T-helper 2 cell (primary cell): ENCODE measurements at regions not wholly inside any gene's neighbourhood (a gene's known extent, or its start where the extent isn't known, plus 50 kb on each side); places are given as distances from the start of the nearest gene placed in this dataset.

Experiments used
- DNase-seq, 5 experiments: peaks; one replicate each; pipeline versions ENCODE4 v3.0.0 to v3.0.0-alpha.2; 2012 to 2022

DNA sequence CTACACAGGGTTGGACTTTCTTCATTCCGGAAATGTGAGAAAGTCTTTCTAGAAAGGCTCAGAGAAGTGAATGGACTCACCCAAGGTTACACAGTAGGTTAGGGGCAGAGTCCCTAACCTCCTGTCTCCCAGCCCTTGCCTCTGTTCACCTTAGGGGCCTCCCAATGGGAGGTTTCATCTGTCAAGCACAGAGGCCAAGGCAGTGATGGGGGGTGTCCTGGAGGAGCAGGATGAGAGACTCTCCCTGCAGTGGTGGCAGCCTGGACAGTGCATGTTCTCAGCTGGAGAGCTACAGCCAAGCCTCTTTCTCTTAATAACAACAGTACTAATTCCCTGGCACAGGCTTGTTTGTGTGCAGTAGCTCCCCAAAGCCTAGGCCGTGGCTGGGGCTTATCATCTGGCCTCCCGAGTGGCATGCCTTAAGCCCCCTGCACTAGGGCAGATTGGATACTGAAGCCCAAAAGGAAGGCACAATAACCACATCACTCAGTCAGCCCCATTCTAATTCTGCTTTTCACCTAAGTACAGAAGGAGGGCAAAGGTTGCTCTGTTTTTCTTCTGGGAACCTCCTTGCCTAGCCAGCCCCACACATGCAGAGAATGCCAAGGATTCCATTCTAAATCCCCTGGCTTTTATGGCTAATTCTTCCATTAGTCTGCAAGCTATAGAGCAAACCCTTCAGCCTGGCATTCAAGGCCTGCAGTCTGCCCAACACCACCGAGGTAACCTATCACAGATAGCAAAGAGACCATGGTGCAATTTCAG lies 50.2 kb upstream of the XPA start:
- no peak for DNase-seq

DNA sequence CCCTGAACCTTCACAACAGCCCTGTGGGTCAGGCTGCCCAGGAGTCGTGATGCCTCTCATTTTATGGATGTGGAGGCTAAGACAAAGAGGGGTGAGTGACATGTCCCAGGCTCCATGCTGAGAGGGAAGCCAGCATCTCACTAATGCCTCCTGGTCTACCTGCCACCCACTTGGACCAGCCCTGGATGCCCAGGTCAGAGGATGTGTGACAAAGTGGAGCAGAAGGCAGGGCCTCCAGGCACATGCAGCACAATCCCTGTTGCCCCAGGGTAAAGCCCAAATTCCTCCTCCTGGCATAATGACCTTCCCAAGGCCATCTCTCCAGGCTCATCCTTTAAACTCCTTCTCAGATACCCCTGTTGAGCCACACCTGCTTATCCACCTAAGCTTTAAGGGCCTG lies 51.4 kb upstream of the XPA start:
- no peak for DNase-seq

DNA sequence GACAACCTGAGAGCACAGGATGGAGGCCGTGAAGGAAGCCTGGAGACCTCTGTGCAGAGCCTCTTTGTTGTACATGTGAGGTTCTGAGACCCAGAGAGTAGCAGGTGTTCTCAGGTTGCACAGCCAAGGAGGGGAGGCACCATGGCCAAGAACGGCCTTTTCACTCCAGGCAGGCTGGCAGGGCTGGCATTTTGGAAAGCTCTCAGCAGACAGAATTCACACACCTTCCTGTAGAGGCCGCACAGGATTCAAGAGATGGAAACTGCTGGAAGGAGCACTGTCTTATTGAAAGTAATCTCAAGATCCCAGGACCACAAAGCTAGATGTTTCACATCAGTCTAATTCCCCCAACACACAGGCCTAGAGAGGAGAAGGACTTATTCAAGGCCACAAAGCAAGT lies 52.8 kb upstream of the XPA start:
- no peak for DNase-seq

DNA sequence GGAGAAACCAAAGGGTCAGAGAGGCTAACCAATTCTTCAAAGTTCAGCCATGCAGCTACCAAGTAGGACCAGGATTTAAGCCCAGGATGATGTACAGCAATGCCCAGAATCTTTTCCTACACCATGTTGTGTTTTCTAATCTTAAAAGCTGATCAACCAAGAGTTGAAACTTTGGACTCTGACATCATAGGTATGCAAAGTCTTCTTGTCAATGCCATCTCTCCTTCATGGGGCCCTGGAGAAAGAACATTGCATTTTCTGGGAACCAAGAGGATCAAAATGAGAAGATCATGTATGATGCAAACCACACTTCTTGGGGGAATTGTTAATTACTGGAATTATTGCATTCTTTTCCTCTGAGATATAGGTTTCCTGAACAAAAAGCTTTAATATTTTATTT lies 54.4 kb upstream of the XPA start:
- no peak for DNase-seq

DNA sequence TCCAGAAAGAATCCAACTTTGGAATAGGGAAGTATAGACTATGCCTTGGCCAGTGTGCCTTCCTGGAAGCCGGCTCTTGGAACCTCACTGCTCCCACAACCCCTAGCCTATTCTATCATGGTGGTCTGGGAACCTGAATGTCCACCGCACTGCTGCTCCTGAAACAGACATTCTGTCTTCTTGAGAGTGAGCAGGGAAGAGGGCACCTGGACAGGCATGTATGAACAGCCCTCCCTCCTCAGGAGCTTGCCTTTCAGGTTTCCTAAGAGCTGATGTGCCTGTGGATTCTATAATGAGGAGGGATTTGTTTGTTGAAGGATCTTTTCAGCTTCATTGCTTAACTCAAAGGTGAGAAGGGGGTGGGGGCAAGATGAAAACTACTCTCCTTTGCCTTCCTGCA lies 55.1 kb upstream of the XPA start:
- DNase-seq: no peak

DNA sequence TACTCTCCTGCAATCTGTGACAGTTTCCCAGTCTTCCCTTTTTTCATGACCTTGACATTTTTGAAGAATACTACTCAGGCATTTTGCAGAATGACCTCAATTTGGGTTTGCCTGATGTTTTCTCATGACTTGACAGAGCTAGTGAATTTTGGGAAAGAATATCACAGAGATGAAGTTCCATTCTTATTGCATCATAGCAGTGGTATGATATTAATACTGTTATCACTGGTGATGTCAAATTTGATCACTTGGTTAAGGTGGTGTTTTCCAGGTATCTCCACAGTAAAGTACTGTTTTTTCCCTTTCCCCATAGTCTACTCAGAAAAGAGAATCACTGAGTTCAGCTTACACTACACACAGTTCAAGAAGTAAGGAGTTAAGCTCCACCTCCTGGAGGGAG lies 56.2 kb upstream of the XPA start:
- no peak for DNase-seq

DNA sequence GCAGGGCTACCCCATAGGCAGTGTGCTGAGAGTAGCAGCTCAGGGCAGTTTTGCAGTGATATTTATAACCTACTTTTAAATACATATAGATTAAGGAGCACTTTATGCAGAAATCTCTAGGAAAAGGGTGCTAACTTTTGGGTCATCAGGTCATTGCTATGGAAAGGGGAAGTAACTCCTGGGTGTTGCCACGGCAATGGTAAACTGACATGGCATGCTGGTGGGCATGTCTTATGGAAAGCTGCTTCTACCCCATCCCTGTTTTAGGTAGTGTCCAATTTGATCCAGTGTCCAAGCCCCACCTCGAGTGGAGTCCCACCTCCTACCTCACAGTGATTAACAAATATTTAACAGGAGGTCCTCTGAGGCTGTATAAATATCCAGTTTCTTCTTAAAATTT lies 56.8 kb upstream of the XPA start:
- no peak for DNase-seq

DNA sequence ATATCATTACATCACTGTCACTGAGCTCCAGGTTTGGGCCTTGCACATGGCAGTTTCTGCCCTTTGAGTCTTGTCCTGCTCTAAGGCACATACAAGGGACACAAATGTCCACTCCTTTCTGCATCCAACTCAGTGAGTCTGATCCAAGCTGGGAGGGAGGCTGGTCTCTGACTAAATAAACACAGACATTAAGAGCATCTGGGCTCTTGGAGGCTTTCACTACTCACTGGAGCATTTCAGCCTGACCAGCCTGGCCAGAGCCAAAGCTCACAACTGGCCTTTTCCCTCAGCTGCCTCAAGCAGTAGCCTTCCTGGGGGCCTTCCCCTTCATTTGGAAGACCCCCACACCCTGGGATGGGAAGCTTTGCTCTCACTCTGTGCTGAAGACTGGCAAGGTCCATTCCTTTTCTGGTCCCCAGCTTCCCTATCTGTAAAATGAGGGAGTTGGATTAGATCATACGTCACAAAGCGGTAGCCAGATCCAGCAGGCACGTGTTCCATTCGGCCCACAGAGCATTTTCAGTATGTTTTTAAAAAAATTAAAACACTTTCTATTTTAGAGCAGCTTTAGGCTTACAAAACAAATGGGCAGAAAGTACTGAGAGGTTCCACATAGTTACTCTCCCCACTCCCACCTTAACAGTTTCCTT lies 58.6 kb upstream of the XPA start:
- DNase-seq: no peak

DNA sequence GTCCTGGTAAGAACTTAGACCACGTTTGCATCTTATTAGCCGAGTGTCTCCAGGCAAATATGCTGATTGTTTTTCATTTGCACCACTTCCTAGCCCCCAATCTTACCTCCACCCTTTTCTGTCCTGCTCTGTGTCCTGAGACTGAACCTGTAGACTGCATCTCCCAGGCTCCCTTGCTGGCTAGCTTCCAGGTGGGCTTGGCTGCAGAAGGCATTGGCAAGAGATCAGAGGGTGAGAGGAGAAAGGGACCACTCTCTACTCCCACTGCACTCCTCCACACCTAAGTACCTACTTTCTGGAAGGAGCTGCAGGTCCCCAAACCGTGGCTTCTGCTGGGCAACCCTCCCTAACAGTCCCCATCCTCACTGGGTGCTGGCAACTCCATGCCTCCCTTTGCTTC lies 59.9 kb upstream of the XPA start:
- no peak for DNase-seq

DNA sequence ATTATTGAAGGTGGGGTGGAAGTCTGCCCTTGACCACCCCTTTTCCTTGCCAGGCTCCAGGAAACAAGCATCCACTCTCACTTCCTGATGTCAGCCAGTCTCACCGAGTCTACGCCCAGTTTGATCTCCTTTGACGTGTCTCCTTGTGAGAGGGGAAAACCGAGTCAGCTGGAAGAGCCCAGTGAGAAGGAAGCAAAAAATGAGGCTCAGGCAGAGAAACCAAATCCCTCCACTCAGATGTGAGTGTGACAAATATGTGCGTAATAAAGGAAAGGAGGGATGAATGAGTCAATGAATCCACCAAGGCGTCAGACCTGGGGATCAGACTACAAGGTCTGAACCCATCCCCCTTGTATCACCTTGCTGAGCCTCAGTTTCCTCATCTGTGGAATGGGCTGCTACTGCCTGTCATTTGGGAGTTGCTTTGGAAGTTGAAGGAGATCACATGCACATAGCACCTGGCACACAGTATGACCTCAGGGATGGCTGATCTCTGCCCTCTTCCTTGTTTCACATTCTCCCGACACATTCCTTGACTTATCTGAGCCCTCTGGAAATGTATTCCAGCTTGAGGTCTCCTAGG lies 61.3 kb upstream of the XPA start:
- DNase-seq: no peak

DNA sequence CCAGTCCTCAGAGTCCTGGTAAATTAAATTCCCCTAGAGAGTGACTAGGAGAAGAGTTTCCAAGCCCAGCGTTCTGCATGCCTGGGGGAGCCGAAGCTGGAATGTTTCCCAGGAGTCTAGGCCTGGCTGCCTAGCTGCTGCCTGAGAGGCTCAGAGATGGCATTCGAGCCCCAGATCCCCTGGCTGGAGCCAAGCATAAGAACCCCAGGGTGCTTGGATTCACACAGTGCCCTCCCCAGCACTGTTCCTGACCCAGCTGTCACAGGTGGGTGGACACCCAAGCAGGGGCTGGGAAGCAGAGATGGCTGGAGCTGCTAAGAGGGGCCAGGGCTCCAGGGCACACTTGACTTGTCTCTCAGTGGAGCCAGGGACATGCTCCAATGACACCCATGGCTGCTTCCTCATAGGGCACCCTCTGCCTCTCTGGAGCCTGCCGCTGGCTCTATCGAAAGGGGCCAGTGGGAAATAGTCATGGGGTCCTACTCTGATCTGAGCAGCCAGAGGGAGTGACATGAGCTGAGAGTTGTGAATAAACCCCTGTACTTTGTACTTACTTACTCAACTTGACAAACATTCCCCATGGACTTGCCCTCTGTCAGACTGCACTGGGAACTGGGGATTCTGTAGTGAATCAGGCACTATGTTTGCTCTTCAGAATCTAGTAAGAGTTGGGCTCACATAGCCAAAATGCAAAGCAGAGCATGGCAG lies 62.6 kb upstream of the XPA start:
- no peak for DNase-seq

DNA sequence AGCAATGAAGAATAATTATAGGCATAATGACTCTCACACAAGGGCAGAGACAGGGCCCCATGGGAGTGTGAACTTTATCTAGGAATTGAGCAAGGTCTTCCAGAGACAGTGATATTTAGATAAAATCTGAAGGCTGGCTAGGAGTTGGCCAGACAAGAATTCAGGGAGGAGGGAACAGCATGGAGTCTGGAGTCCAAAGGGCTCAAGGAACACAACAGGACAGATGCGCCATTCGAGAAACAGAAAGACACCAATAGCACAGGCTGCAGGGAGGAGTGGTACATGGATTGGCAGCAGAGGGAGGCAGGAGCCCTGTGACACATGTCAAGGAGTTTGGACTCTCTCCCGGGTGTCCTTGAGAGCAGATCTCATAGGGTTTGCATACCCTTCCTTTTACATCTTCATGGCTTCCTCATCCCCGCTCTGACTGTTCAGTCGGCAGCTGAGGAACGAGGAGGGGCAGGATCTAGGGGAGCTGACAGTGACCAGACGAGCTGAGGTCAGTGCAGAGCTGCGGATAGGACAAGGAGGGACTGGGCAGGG lies 64.0 kb upstream of the XPA start:
- no peak for DNase-seq

DNA sequence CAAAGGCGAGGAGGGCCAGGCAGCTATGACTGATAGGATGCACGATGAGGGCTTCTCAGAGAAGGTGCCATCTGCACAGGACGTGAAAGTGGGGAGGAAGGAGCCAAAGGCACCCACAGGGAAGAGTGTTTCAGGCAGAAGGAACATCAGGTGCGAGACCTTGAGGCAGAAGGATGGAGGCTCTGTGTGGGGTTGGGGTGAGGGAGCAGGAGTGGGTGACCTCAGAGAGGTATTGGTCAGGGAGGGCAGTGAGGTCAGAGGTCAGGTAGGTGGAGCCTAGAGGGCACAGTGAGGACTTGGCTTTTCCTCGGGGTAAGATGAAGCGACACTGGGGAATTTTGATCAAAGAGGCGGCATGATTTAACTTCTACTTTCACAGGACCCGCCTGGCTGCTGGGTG lies 64.7 kb upstream of the XPA start:
- no peak for DNase-seq

DNA sequence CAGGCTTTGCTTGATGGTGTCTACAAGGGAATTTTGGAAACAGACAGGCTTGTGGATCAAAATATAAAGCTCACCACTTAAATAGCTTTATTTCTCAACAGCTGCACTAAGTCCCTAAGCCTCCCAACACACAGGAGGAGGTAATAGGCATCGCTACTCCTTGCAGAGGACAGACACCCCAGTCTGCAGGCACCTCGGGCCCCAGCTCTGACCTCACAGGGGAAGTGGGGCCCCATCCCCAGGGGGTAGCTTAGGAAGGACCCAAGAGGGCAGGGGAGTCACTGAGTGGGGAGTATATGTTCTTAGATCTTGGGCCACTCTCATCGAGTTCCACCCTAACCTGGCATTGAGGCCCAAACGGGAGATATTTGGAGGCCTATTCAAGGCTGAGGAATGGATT lies 66.7 kb upstream of the XPA start:
- no peak for DNase-seq

DNA sequence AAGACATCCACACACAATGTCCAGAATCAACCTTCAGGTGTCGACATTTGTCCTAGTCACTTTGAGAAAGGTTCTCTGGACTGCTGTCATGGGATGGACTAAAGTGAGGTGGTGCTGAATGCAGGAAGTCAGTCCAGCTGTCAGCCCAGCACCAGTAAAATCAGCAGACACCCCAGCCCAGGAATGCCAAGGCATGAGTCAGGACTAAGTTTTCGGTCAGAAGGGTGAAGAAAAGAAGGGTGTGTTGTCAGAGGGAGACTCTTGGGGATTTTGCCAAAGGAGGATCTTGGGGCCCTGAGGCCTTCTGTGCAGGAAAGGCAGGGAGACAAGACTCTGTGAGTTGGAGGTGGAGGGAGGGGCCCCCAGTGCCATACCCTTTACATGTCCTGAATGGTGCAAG lies 69.0 kb upstream of the XPA start:
- DNase-seq: no peak

DNA sequence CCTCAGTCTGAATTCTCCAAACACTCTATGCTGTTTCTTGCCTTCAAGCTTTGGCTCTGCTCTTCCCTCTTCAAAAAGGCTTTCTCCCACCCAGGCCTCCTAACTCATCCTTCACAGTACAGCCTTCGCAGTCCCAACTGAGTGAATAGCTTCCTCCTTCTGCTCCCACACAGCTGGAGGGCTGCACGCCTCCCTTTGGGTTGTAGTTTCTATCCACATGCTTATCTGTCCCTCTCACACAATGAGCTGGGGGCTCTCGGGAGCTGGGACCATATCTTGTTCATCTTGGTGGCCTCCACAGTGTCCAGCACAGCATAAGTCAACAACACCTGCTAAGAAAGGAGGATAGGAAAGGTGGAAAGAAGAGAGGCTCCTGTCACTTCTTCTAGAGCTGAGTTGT lies 69.5 kb upstream of the XPA start:
- DNase-seq: no peak

DNA sequence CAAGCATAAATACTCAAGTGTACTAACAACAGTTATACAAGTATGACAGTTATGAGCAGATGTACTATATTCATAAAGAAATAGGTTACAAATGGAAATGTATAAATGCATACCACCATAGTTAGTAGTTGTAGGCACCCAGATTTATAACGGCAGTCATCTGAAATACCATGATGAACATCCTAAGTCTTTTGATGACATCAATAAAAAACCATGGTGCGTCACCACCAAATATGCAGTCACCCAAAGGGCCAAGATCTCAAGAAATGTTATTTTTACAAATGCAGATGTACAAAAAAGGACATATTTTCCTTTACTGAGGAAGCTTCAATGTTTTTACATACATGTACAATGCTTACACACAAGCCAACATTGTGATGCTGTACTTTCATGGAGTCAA lies 70.8 kb upstream of the XPA start:
- DNase-seq: no peak

DNA sequence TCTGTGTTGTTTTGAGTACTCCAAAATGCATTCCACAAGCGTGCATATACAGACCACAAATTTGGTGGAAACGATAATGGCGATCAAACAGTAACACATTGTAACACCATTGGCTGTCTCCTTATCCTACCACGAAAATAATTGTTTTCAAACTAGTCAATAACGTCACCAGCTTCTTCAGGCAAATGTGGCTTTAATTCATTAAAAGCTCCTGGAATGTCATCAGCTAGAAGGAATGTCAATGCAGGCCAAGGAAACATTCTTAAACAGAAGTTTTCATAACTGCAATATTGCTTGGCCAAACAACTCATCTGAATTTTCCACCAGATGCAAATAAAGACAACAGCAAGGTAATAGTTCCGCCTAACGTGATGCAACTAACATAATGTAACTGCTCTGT lies 71.6 kb upstream of the XPA start:
- no peak for DNase-seq

DNA sequence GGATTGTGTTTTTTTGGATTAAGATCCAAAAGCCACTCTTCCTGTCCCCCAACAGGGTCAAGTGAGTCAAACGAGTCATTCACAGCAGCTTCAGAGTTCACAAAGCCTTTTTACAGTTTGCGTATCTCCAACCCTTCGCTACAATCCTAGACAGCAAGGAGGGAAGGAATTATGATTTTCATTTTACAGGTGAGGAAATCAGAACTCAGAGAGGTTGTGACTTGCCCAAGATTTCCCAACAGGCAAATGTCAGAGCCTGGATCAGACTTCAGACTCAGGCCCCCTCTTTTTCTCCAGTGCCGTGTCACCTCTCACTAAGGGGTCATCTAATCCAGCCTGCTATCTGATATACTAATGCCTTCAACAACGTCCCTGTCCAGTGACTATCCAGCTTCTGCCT lies 72.1 kb upstream of the XPA start:
- DNase-seq: no peak

DNA sequence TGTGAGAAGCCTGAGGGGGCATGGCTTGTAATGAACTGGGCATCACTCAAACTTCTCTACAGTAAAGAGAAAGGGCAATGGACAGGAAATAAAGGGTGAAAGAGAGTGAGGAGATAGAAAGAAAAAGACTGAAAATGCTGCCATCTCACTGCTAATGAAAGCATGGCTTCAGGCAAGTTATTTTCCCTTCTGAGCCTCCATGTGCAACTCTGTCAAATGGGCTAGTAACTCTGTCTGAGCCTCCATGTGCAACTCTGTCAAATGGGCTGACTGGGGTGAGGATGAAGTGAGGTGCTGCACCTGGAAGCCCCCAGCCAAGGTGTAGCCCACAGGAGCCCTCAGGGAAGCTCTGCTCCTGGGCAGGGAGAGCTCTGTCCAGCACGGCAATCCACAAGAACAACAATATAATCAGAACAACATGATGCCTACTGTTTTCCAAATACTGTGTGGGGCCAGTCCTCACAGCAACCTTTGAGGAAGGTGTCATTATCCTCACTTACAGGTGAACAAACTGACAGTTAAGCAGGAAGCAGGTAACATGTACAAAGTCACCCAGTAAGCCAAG lies 73.8 kb upstream of the XPA start:
- no peak for DNase-seq

DNA sequence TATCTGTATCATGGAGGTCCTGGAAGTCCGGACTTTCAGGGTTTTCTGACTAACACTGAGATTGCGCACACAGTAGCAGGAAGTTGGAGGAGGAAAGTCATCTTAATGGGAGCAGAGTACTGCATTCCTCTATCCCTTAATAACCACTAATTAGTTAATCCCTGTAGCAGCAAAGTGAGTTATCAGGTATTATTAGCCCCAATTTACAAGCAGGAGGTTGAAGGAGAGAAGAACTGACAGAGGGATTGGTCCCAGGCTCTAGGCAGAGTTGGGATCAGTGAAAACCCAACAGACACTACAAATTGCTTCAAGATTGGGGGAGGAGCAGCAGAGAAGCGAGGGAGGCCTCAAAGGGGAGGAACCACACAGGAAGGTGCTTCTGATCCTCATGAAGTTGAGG lies 74.5 kb upstream of the XPA start:
- no peak for DNase-seq

DNA sequence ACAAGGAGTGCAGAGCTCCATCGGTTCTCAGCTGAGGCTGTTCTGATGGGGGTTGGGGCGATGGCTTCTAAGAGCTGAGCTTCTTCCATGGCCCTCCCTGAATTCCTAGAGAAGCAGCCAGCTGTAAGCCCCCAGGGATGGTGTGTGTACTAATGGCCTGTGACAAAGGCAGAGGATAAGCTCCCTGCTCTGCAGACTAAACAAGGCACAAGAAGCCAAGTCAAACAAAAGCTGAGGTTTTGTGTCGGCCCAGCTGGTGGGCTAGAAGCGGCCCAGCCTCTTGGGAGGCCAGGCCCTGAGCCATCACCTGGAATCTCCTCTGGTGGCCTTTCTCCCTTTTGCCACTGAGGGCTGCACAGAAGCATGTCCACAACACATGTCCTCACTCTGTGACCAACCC lies 75.0 kb upstream of the XPA start:
- no peak for DNase-seq

DNA sequence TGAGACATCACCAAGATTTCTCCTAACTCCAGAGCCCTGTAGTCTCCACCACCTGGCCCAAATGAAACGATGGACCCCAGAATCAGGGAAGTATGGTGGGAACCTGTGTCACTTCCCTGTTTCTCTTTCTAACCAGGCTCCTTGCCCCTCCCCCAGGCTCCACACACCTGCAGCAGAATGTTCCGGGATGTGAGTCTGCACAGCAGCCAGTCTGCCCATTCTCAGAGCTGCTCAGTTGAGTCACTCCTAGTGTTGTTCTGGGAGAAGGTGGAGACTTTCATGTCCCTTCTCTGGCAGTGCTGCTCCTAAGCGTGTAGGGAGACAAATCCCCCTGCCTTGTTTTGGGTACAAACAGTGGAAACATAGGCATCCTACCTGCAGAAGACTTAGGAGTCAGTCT lies 76.0 kb upstream of the XPA start:
- DNase-seq: no peak
